HG03442 (cell line): ENCODE measurements at regions not wholly inside any gene's neighbourhood (a gene's known extent, or its start where the extent isn't known, plus 50 kb on each side); places are given as distances from the start of the nearest gene placed in this dataset.

Source experiments
- ATAC-seq: cut with Tn5 transposase; IDR thresholded peaks from one replicate; pipeline ENCODE4 v1.9.1; 2021; ENCODE audit warnings: mild to moderate bottlenecking, moderate library complexity; ENCODE audit not compliant: unreplicated experiment

DNA sequence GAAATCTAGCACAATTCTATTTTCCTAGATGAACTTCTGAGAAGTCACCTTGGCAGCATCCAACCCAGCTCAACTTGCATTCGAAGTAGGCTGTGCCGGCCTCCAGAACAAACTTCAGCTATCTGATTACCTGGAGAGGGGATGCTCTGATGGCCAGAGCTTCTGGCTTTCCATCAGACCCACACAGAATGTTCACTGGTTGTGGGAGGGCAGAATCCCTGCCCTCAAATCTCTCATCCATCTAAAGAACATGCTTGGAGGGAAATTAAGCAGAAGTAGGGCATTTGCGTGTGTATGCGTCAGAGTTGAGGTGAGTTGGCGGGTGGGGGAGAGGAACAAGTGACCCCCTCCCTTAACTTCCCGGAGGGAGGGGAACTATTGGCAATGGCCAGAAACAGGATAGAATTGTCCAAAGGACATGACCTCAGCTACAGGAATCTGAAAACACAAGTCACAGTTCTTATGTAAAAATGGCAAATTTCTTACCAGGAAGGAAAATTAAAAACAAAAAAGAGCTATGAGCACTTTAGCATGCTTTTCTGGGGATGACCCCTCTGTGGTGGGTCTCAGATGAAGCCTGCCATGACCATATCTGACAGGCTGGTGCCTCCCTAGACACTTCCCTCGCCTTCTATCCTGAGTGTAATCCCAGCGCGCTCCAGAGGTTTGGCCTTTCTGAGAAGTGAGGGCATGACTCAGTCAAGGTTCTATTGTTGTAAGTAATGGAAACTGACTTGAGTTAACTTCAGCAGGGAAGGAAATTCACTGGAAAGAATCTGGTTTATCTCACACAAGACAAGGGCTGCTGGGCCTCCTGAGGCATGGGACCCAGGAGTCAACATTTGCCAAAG lies 278.8 kb downstream of the RPS24 start:
- ATAC-seq, result no peak

DNA sequence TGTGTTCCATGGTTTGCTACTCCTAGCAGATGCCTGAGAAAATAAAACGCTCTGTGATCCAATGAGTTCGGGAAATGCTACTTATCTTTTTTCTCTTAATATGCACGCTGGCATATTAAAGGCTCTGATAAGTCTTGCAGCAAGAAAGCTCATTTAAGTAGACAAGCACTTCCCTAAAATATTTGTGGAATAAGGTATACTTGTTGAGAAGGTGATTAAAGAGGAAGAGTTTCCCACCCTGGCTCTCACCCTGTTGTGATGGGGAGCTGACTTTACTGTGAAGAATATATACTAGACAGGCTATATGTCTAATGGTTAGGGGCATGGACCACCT lies 279.4 kb downstream of the RPS24 start:
- no peak for ATAC-seq

DNA sequence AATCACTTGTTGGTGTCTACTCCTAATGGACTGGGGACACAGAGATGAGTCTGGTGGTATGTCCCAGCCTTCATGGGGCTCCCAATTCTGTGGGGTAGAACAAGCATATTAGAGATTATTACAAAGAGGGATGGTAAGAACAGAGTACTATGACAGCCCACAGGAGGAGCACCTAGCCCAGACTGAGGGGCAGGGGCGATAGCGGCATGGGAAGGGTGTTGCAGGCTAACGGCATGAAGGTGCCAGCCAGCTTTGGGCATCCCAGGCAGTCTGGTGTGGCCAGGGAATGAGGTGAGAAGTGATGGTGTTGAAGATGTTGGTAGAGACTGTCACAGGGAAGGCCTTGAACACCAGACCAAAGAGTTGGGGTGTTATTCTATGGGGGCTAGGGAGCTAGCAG lies 280.0 kb downstream of the RPS24 start:
- ATAC-seq, result no peak

DNA sequence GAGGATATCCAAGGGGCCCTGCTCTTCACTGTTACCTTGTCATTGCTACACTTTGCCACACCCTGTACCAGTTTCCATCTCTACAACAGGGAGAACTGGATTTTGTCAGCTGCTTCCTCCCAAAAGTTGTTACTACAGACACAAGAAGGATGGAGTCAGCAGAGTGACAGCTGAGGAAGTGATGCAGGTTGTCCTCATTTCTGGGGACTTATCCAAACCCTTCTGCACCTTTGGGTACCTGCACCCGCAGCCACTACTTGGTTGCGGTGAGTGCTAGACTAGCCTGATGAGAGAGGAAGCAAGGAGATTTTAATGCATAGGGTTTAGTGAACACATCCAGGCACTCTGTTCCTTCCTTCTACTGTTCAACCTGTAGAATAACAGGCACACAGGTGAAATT lies 281.0 kb downstream of the RPS24 start:
- ATAC-seq, result no peak

DNA sequence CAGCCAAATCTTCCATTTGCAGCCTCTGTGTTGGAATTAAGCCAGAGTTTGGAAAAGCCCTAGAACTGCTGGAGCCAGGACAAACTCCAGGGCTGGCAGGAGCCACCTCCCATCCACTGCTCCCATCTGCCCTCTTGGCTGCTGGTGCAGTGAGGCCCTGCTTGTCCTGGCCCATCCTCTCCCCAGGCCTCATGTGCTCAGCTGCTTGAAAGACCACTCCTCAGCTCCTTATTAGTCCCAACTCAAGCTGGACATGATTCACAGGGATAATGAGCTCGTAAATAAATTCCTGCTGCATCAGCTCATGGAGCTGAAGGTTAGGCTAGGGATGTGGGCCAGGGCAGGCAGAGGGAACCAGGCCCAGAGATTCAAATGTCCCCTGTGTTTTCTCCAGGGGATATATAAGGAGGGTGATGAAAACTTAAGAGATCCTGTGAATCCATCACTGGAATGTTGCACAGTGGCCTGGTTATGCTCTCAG lies 282.8 kb downstream of the RPS24 start:
- no peak for ATAC-seq

DNA sequence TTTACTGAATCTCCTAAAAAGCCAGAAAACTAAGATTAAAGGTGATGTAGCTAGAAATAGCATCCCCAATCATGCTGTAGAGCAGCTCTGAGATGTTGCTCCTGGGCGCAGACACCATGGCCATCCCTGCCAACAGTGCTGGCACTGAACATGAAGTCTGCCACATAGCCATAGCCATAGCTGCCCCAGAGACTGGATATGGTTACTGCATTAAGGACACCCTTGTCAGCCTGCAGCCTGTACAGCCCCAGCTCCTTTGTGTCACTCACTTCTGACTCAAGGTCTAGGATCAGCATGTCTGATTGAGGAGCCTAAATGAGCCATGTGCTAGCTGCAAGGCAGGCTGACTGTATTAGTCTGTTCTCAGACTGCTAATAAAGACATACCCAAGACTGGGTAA lies 284.6 kb downstream of the RPS24 start:
- no peak for ATAC-seq

DNA sequence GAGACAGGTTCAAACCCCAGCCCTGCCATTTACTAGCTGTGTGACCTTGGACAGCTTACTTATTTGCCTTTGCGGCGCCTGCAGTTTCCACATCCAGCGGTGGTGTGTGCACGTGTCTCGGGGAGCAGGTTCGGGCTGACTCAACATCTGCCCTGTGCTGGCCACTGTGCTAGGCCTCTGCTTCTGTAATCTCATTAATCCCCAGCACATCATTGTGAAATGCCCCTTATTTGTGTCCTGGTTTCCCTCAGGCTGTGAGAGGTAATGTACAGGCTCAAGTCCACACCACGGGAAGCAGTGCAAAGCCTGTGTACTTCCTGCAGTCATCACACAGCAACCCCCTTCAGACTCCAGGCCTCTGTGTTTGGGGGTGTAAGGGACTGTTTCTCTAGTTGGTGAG lies 285.7 kb downstream of the RPS24 start:
- no peak for ATAC-seq

DNA sequence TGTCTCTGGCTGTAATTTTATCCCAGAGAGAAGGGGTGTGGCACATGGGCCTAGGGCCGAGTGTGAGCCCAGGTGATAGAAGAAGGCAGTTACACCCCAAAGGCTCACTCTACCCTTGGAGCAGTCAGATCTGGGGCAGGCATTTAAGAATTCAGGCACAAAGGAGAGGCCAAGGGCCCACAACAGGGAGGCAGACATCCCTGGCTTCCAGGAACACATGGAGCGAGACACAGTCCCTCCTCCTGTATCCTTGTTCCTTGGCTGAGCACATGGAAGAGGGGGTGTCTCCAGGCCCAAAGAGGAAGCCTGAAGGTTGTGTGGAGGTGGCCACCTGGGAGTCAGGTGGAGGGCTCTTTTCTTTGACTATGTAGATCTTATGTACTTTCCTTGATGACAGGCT lies 286.2 kb downstream of the RPS24 start:
- no peak for ATAC-seq

DNA sequence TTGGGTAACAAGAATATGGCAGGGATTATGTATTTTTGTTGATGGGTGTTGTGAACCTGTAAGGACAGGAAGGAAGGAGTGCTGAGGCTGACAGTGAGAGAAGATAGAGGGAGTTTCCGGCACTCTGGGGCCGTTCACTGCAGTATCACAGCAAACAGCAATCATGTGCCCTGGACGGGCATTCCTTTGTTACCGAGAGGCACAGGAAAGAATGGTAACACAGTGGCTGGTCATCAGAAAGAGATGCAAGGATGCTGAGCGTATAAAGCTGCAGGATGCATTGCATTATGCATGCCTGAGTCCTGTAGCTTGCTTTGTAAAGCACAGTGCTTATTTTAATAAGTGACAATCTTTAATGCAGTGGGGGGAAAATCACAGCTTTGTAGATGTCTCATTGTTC lies 286.8 kb downstream of the RPS24 start:
- no peak for ATAC-seq

DNA sequence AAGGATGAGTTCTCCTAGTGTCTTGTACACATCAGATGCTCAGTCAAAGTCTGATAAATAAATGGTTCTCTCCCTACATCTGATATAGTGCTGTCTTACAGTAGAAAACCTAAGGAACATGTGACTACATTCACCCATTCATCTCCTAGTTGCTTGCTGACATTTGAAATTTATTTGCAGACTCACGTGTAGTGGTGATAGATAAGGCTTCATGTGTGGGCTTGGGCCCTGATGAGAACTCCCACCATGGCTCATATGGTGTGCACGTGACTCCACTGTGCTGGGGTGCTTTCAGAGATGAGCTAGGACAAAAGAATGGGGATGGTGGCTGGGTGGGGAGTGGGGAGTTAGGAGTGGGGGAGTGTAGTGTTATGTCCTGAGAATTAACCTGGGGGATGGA lies 287.3 kb downstream of the RPS24 start:
- no peak for ATAC-seq

DNA sequence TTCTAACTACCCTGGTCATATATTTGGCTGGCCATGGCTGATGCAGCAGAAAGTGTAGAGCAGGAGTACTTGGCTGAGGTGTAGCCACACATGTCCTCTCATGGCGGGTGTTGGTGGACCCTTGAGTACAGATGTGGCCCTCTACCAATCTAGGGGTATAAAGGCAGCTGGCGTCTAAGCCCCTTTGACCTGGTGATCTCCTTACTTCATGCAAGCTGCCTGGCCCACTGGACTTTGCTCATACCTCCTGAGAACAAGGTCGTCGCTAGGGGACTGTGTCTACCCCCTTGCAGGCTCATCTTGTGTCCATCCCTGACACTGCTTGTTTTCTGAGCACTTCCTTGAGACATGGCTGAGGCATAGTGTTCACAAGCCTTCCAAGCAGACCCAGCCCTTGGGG lies 287.8 kb downstream of the RPS24 start:
- ATAC-seq, result no peak

DNA sequence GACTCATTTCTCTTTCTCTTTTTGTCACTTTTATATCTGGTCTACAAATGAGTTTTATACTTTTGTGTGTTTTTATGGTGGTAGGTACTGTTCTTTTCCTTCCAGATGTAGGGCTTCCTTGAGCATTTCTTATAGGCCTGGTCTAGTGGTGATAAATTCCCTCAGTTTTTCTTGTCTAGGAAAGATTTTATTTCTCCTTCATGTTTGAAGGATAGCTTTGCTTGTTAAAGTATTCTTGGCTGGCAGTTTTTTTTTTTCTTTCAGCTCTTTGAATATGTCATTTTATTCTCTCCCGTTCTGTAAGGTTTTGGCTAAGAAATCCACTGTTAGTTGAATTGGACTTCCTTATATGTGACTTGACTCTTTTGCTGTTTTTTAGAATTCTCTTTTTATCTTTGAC lies 292.7 kb downstream of the RPS24 start:
- ATAC-seq, result no peak

DNA sequence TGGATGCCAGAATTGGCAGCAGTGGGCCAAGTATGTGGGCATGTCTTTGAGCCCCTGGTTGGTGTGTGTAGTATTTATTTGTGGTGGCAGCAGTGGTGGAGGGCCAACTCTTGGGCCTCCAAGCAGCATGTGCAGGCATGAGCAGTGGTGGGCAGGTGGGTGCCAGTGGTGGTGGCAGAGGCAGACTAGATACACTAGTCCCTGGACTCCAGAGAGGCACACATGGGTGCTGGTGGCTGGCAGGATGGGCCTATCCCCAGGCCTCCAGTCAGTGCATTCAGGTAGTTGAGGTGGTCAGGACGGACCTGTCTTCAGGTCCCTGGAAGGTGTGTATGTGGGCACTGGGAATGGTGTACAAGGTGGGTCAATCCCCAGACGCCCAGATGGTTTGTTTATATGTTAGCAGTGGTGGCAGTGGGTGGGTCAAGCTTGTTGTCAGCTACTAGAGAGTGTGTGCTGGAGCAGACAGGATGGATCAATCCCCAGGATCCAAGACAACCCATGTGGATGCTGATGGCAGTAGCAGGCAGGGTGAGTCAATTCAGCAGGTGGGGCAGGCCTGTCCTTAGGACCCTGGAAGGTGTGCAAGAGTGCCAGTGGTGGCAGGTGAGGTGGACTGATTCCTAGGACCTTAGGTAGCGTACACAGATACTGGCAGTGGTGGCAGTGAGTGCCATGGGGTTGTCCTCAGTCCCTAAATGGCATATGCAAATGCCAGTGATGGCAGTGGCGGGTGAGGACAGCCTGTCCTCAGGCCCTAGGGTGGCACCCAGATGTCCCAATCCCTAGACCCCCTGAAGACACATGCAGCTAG lies 294.3 kb downstream of the RPS24 start:
- ATAC-seq, result no peak

DNA sequence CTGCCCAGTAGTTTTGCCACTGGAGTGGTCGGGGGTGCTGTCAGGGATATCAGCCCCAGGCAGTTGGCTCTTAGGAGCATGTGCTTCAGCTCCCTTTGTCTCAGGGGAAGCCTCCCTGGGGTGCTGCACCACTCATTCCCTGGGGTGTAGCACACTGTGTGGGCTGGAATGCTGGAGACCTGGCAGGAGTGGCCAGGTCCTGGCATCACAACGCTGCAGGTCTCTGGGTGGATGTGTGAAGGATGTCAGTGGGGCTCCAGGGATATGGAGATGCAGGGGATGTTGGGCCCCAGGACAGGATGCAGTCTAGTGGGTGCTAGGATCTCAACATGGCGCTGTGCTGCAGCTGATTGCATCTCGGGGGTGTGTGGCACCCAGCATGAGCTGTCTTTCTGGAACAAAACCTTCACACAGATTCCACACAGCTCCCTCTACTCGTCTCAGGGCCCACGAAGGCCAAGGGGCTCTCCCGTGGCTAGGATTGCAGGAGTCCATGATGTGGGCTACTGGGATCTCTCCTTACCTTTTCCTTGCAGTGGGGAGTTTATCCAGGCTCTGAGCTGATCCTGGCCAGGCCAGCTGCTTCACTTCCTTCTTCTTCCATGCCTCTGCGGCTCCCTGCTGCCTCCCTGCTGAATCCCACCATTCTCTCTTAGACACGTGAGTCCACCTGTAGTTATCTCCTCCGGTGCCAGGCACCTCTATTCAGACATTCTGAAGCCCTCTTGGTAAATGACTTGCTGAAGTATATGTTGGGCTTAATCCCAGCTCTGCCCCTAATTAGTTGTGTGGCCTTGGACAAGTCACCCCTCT lies 295.1 kb downstream of the RPS24 start:
- no peak for ATAC-seq

DNA sequence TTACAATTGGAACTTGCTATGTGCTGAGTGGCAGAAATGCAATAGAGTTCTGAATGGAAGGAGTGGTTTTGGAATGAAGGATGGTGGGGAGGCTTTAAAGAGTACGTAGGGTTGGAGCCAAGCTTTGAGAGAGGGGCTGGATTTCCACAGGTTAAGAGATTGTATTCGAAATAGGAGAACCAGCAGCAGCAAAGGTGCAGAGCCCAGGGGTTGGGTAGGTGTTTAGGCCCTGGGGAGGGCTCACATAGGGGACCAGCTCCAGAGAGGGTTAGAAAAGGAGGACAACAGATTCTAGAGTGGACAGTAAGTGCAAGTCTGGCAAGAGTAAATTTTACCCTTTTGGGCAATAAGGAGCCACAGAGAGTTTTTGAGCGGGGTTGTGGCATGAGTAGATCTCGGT lies 297.2 kb downstream of the RPS24 start:
- ATAC-seq, result no peak

DNA sequence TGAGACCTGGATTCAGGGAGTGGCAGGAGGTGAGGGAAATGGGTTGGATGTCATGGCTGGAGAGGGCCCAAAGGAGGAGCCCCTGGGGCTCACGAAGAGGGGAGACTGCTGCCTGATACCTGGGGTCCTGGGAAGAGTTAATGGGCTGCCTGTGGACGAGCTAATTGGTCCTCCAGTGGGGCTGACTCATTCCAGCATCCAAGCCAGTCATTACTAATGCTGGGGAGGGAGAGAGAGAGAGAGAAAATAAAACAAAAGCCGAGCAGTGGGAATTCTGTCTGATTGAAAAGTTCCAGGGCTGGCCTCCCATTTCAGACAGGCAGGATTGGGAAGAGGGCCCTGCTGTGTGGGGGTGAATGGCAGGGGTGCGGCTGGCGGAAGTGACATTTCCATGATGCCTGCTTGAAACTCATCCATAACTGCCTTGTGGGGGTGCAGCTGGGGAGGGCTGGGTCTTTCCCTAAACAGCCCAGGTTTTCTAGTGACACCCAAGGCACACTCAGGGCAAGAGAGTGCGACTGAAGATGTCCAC lies 297.8 kb downstream of the RPS24 start:
- no peak for ATAC-seq

DNA sequence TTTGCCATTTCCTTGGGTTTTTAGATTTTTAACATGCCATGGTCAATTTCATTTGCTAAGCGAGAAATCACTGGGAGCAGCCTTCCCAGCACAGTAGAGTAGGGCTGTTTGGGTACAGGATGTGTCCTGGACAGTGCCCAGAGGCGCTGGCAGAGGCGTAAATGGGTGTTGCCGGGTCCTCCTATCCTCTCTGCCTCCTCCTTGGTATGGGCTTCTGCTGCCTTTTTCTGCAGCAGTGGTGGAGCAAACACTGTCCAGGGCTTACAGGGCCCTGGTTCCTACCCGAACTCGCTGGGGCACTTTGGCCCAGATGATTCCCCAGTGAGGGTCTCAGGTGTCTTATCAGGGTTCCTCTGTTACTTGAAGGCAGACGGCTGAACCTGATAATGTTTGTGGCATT lies 298.3 kb downstream of the RPS24 start:
- no peak for ATAC-seq

DNA sequence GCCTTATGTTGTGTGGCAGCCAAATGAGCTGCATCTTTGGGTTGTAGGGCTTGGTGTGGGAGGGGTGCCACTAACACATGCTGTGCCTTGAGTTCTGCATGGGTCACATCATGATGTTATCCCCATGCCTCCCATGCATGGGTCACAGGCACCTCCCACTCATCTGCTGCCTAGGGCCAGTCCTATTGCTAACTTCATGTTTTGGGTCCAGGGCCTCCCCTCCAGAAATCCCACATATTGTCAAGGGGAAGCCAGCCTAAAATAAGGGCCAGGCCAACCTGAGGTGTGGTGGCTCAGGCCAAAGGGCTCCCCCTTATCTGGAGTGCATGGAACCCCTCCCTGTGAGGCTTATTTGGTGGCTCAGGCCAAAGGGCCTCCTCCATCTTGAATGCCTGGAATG lies 299.0 kb downstream of the RPS24 start:
- no peak for ATAC-seq

DNA sequence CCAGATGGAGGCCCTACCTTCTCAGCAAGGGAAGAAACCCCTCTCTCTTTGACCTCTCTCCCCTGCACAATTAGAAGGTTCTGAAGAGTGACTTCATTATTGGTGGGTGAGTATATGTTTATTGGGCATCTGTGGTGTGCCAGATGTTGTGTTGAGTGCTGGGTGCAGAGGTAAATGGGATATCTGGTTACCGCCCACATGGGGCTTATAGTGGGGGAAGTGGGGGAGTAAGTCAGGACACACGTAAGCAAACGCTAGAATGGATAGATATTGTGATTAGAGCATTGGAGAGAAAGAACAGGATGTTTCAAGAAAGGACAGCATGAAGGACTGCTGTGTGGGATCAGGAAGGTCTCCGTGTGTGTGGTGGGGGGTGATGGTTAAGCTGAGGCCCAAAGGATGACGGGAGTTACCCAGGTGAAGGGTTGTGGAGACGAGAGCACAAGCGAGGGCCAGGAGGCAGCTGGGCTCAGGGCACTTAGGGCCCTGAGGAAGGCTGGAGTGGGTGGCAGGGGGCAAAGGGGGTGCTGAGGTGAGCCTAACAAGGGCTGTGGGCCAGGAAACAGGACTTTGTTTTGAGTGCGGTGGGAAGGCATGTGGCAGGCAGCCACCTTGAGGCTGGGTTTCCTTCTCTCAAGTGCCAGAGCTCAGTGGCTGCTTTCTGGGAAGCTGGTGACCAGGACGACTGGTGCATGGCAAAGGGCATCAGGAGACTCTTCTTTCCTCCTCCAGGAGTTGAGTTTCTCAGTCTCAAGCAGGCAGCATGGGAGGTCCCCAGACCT lies 299.9 kb downstream of the RPS24 start:
- no peak for ATAC-seq

DNA sequence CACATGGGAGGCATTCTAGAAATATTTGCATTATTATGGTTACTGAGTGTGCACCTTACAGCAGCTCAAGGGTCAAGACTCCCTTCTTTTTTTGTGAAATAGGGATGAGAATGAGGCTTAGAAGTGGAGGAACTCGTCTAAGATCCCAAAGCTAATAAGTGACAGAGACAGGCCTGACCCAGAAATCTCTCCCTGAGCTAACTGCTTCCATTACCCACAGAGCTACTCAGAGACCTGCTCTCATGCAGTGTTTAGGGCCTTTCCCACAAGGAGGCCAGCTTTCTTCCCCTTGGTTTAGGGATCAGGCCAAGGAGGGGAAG lies 301.7 kb downstream of the RPS24 start:
- no peak for ATAC-seq
